ENCODE measurements at regions not wholly inside any gene's neighbourhood (a gene's known extent, or its start where the extent isn't known, plus 50 kb on each side); places are given as distances from the start of the nearest gene placed in this dataset.

GRCh38 chr21:34022627-34023335 is 50.6 kb upstream of the MRPS6 start:
- no peak for TF ChIP-seq CTCF (IDR thresholded peaks at IDR 0.05; ENCODE audit: low read length, missing control alignments)
- DNase-seq (ENCODE audit: low read depth): no peak
- no peak overlapping the region for H3K4me3 ChIP-seq (replicated peaks; ENCODE audit: low read depth, low read length)

- DNase-seq (ENCODE audit: low read depth): no peak
- TF ChIP-seq CTCF (IDR thresholded peaks at IDR 0.05; ENCODE audit: low read length, missing control alignments): no peak
- no peak overlapping the region for H3K4me3 ChIP-seq (replicated peaks; ENCODE audit: low read depth, low read length)
Measured at GRCh38 chr21:34021726-34022125, 51.7 kb upstream of the MRPS6 start.

GRCh38 chr21:34020983-34021553 is 52.3 kb upstream of the MRPS6 start:
- H3K4me3 ChIP-seq (replicated peaks; ENCODE audit: low read depth, low read length): no peak overlapping the region
- DNase-seq (ENCODE audit: low read depth): no peak
- no peak for TF ChIP-seq CTCF (IDR thresholded peaks at IDR 0.05; ENCODE audit: low read length, missing control alignments)

GRCh38 chr21:34020005-34020847 is 53.2 kb upstream of the MRPS6 start:
- no peak for TF ChIP-seq CTCF (IDR thresholded peaks at IDR 0.05; ENCODE audit: low read length, missing control alignments)
- DNase-seq (ENCODE audit: low read depth): no peak
- no peak overlapping the region for H3K4me3 ChIP-seq (replicated peaks; ENCODE audit: low read depth, low read length)

- no peak for TF ChIP-seq CTCF (IDR thresholded peaks at IDR 0.05; ENCODE audit: low read length, missing control alignments)
- no peak overlapping the region for H3K4me3 ChIP-seq (replicated peaks; ENCODE audit: low read depth, low read length)
- DNase-seq (ENCODE audit: low read depth): no peak
Measured at GRCh38 chr21:34019402-34019801, 54.0 kb upstream of the MRPS6 start.

GRCh38 chr21:34018910-34019309 is 54.5 kb upstream of the MRPS6 start:
- DNase-seq (ENCODE audit: low read depth): no peak
- no peak for TF ChIP-seq CTCF (IDR thresholded peaks at IDR 0.05; ENCODE audit: low read length, missing control alignments)
- no peak overlapping the region for H3K4me3 ChIP-seq (replicated peaks; ENCODE audit: low read depth, low read length)

Measured in fibroblast of pulmonary artery (primary cell).